ENCODE measurements at regions not wholly inside any gene's neighbourhood (a gene's known extent, or its start where the extent isn't known, plus 50 kb on each side); places are given as distances from the start of the nearest gene placed in this dataset.
"Not testable (repeated sequence)": the region's sequence is repeated elsewhere in the genome, so short reads cannot be mapped to it uniquely, and the experiment has no call there.

DNA sequence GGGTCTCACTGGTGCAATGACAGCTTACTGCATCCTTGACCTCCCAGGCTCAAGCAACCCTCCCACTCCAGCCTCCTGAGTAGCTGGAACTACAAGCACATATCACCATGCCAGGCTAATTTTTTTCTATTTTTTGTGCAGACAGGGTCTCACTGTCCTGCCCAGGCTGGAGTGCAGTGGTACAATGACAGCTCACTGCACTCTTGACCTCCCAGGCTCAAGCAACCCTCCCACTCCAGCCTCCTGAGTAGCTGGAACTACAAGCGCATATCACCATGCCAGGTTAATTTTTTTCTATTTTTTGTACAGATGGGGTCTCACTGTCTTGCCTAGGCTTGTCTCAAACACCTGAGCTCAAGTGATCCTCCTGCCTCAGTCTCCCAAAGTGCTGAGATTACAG, 74.0 kb downstream of the GASK1B start:
- POLR2A ChIA-PET: no interaction called here
- TF ChIP-seq FOXK2 (IDR thresholded peaks at IDR 0.05): no peak
- no peak for TF ChIP-seq LEF1 (IDR thresholded peaks at IDR 0.05; ENCODE audit: borderline replicate concordance)
- TF ChIP-seq HDGF (IDR thresholded peaks at IDR 0.05; ENCODE audit: borderline replicate concordance): no peak
- TF ChIP-seq, protein P1, sequence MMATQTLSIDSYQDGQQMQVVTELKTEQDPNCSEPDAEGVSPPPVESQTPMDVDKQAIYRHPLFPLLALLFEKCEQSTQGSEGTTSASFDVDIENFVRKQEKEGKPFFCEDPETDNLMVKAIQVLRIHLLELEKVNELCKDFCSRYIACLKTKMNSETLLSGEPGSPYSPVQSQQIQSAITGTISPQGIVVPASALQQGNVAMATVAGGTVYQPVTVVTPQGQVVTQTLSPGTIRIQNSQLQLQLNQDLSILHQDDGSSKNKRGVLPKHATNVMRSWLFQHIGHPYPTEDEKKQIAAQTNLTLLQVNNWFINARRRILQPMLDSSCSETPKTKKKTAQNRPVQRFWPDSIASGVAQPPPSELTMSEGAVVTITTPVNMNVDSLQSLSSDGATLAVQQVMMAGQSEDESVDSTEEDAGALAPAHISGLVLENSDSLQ (IDR thresholded peaks at IDR 0.05): no peak
- no peak for TF ChIP-seq ZNF384 (IDR thresholded peaks at IDR 0.05)
- no peak for TF ChIP-seq L3MBTL2 (conservative IDR thresholded peaks at IDR 0.05)
- TF ChIP-seq NFRKB (IDR thresholded peaks at IDR 0.05): no peak
- TF ChIP-seq ELF4 (IDR thresholded peaks at IDR 0.05): no peak
- TF ChIP-seq CTBP1 (IDR thresholded peaks at IDR 0.05; ENCODE audit: borderline replicate concordance): no peak
- no peak for TF ChIP-seq SUZ12 (IDR thresholded peaks at IDR 0.05)
- CTCF ChIA-PET: no interaction called here
- no peak for DNase-seq (ENCODE audit: extremely low spot score)

DNA sequence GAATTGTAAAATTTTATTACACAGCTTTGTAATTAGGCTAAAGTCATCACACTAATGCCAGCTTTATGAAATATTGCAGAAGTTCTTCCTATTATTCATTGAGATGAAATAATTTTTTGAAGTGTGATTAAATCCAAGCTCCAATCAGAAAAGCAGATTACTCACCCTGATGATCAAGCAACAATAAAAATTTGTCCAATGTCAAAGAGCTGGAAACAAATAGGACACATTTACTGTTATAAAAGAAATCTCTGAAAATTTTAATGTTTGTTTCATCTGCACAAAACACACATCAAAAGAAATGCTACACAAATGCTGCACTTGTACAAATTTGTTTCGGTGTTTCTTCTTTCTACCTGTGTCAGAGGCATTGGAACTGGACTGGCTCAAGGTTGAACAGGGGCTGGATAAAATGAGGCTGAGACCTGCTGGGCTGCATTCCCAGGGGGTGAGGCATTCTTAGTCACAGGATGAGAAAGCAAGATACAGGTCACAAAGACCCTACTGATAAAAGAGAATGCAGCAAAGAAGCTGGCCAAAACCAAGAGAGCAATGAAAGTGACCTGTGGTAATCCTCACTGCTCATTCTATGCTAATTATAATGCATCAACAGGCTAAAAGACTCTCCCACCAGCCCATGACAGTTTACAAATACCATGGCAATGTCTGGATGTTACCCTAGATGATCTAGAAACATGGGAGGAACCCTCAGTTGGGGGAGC, 78.3 kb downstream of the GASK1B start:
- POLR2A ChIA-PET: no interaction called here
- CTCF ChIA-PET: no interaction called here
- TF ChIP-seq ELF4 (IDR thresholded peaks at IDR 0.05) (no peak), FOXK2 (IDR thresholded peaks at IDR 0.05) (no peak), L3MBTL2 (conservative IDR thresholded peaks at IDR 0.05) (no peak), ARNT (IDR thresholded peaks at IDR 0.05) (no peak), LEF1 (IDR thresholded peaks at IDR 0.05; ENCODE audit: borderline replicate concordance) (no peak)
- TF ChIP-seq, protein P1 (IDR thresholded peaks at IDR 0.05): no peak
- no peak for DNase-seq (ENCODE audit: extremely low spot score)

DNA sequence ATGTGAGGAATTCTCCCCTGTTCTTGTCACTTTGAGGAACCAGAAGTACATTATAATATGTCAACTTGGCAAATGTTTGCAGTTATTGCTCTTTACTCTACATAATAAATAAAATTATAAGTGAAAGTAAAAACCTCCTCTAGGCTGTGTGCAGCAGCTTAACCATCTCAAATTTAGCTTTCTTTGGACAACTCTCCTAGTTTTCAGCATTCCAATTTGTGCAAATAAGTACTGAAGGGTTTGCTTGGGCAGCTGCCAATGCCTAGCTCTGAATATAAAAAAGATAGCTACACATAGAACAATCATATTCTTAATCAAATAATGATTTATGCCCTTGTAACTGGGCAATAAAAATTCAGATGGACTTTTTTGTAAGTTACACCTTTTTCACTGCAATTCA, 82.5 kb downstream of the GASK1B start:
- TF ChIP-seq SUZ12 (IDR thresholded peaks at IDR 0.05) (no peak), LEF1 (IDR thresholded peaks at IDR 0.05; ENCODE audit: borderline replicate concordance) (no peak), FOXA1 (IDR thresholded peaks at IDR 0.05) (no peak), HDGF (IDR thresholded peaks at IDR 0.05; ENCODE audit: borderline replicate concordance) (no peak), L3MBTL2 (conservative IDR thresholded peaks at IDR 0.05) (no peak), ELF4 (IDR thresholded peaks at IDR 0.05) (no peak), TARDBP (IDR thresholded peaks at IDR 0.05) (no peak), FOXK2 (IDR thresholded peaks at IDR 0.05) (no peak)
- TF ChIP-seq, protein P1 (IDR thresholded peaks at IDR 0.05): no peak
- DNase-seq (ENCODE audit: extremely low spot score): no peak
- ChIA-PET POLR2A (no interaction called here), CTCF (interaction anchor here (0.6 kb wide), 1 partner anchor 102 kb away, joined by 3 read pairs; no protein-coding TSS in a partner anchor)

DNA sequence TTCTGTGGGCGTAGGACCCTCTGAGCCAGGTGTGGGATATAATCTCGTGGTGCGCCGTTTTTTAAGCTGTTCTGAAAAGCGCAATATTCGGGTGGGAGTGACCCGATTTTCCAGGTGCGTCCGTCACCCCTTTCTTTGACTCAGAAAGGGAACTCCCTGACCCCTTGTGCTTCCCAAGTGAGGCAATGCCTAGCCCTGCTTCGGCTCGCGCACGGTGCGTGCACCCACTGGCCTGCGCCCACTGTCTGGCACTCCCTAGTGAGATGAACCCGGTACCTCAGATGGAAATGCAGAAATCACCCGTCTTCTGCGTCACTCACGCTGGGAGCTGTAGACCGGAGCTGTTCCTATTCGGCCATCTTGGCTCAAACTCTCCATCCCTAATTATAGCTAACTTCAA, 82.9 kb downstream of the GASK1B start:
- CTCF ChIA-PET: interaction anchor here (0.6 kb wide), 1 partner anchor 102 kb away, joined by 3 read pairs; no protein-coding TSS in a partner anchor
- DNase-seq (ENCODE audit: extremely low spot score); POLR2A ChIA-PET: not testable (repeated sequence)

DNA sequence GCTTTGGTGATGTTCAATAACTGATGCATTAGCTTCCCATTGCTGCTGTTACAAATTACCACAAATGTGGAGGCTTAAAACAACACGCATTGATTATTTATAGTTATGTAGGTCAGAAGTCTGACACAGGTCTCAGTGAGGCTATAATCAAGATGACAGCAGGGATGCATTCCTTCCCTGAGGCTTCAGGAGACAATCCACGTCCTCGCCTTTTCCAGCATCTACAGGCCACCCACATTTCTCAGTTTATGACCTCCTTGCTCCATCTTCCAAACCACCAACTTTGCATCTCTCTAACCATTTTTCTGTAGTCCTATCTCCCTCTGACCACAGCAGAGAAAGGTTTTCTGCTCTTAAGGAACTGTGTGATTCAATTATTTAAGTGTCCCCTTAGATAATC, 92.5 kb downstream of the GASK1B start:
- no peak for TF ChIP-seq SUZ12 (IDR thresholded peaks at IDR 0.05)
- TF ChIP-seq HDGF (IDR thresholded peaks at IDR 0.05; ENCODE audit: borderline replicate concordance): no peak
- no peak for TF ChIP-seq CTBP1 (IDR thresholded peaks at IDR 0.05; ENCODE audit: borderline replicate concordance)
- no peak for TF ChIP-seq ELF4 (IDR thresholded peaks at IDR 0.05)
- CTCF ChIA-PET: interaction anchor here (0.8 kb wide), 1 partner anchor 1808 kb away, joined by 3 read pairs; no protein-coding TSS in a partner anchor
- POLR2A ChIA-PET: no interaction called here
- DNase-seq (ENCODE audit: extremely low spot score): no peak

DNA sequence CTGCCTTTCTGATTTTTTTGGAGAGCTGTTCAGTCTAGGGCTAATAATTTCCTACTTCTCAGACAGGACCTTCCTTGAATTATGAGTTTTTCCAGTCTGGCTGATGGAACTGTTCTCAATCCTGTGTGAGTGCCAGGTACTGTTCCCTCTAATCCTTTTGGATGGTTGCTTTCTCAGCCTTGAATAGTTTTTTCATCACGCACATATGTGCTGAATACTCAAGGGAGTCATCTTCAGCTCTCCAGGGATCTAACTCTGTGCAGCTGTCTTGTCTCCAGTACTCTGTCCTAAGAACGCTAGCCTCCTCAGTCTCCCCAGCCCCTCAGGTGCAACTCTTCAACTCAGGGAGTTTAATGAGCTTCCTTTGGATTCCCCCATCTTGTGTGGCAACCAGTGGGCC, 93.2 kb downstream of the GASK1B start:
- ChIA-PET CTCF (interaction anchor here (0.8 kb wide), 1 partner anchor 1809 kb away, joined by 3 read pairs; no protein-coding TSS in a partner anchor), POLR2A (no interaction called here)
- TF ChIP-seq FOXK2 (IDR thresholded peaks at IDR 0.05): no peak
- no peak for TF ChIP-seq L3MBTL2 (conservative IDR thresholded peaks at IDR 0.05)
- TF ChIP-seq ELF4 (IDR thresholded peaks at IDR 0.05): no peak
- no peak for TF ChIP-seq CTBP1 (IDR thresholded peaks at IDR 0.05; ENCODE audit: borderline replicate concordance)
- TF ChIP-seq BHLHE40 (IDR thresholded peaks at IDR 0.05; ENCODE audit: borderline replicate concordance): no peak
- TF ChIP-seq HDGF (IDR thresholded peaks at IDR 0.05; ENCODE audit: borderline replicate concordance): no peak
- no peak for TF ChIP-seq LEF1 (IDR thresholded peaks at IDR 0.05; ENCODE audit: borderline replicate concordance)
- no peak for TF ChIP-seq TARDBP (IDR thresholded peaks at IDR 0.05)
- TF ChIP-seq FOXA1 (IDR thresholded peaks at IDR 0.05): no peak
- TF ChIP-seq SP1 (IDR thresholded peaks at IDR 0.05): no peak
- TF ChIP-seq ZNF384 (IDR thresholded peaks at IDR 0.05): no peak
- no peak for TF ChIP-seq NFRKB (IDR thresholded peaks at IDR 0.05)
- TF ChIP-seq, protein P1 (IDR thresholded peaks at IDR 0.05): no peak
- no peak for TF ChIP-seq SUZ12 (IDR thresholded peaks at IDR 0.05)
- TF ChIP-seq ARNT (IDR thresholded peaks at IDR 0.05): no peak
- no peak for DNase-seq (ENCODE audit: extremely low spot score)
